IPS-18a (cell line): ENCODE measurements at regions not wholly inside any gene's neighbourhood (a gene's known extent, or its start where the extent isn't known, plus 50 kb on each side); places are given as distances from the start of the nearest gene placed in this dataset.

Experiments
- H3K27ac ChIP-seq: one replicate; pipeline ENCODE4 v1.5.1; 2013; ENCODE audit warnings: low read length
- H3K27me3 ChIP-seq: one replicate; pipeline ENCODE4 v1.6.1; 2013; ENCODE audit warnings: mild to moderate bottlenecking, low read length; ENCODE audit not compliant: control insufficient read depth, insufficient read depth
- H3K36me3 ChIP-seq: one replicate; pipeline ENCODE4 v1.6.1; 2013; ENCODE audit warnings: low read depth, low read length; ENCODE audit not compliant: control insufficient read depth
- H3K4me1 ChIP-seq: one replicate; pipeline ENCODE4 v1.6.1; 2013; ENCODE audit warnings: low read depth, low read length; ENCODE audit not compliant: control insufficient read depth
- H3K4me3 ChIP-seq: one replicate; pipeline ENCODE4 v1.5.1; 2013; ENCODE audit warnings: low read length
- H3K9ac ChIP-seq: one replicate; pipeline ENCODE4 v1.6.1; 2013; ENCODE audit warnings: mild to moderate bottlenecking, low read length, moderate library complexity
- H3K9me3 ChIP-seq: one replicate; pipeline ENCODE4 v1.6.1; 2013; ENCODE audit warnings: low read depth, low read length; ENCODE audit not compliant: control insufficient read depth

GRCh38 chr15:96218623-96219455 is 111.7 kb upstream of the NR2F2 start:
- Histone ChIP-seq H3K4me3 (no peak overlapping the region), H3K27ac (no peak overlapping the region), H3K27me3 (no peaks in the 10 kb centered on the region), H3K9me3 (no peaks in the 10 kb centered on the region), H3K4me1 (no peaks in the 10 kb centered on the region), H3K9ac (no peak overlapping the region), H3K36me3 (no peaks in the 10 kb centered on the region)

- Histone ChIP-seq H3K9ac (no peak overlapping the region), H3K36me3 (no peaks in the 10 kb centered on the region), H3K27me3 (no peaks in the 10 kb centered on the region), H3K4me3 (no peak overlapping the region), H3K27ac (no peak overlapping the region), H3K4me1 (no peaks in the 10 kb centered on the region), H3K9me3 (no peaks in the 10 kb centered on the region)
These were observed 110.8 kb upstream of the NR2F2 start for GRCh38 chr15:96219681-96220080.

- Histone ChIP-seq H3K9me3 (no peaks in the 10 kb centered on the region), H3K9ac (no peak overlapping the region), H3K4me3 (no peak overlapping the region), H3K36me3 (no peaks in the 10 kb centered on the region), H3K27ac (no peak overlapping the region), H3K27me3 (no peaks in the 10 kb centered on the region), H3K4me1 (no peaks in the 10 kb centered on the region)
These were observed 109.8 kb upstream of the NR2F2 start for GRCh38 chr15:96220657-96221056.

GRCh38 chr15:96222981-96223380 is 107.5 kb upstream of the NR2F2 start:
- Histone ChIP-seq H3K27me3 (no peaks in the 10 kb centered on the region), H3K9ac (no peak overlapping the region), H3K9me3 (no peaks in the 10 kb centered on the region), H3K4me1 (no peaks in the 10 kb centered on the region), H3K4me3 (no peak overlapping the region), H3K27ac (no peak overlapping the region), H3K36me3 (no peaks in the 10 kb centered on the region)

- Histone ChIP-seq H3K4me3 (no peak overlapping the region), H3K9ac (no peak overlapping the region), H3K4me1 (no peaks in the 10 kb centered on the region), H3K36me3 (no peaks in the 10 kb centered on the region), H3K27me3 (no peaks in the 10 kb centered on the region), H3K27ac (no peak overlapping the region), H3K9me3 (no peaks in the 10 kb centered on the region)
These were observed 106.6 kb upstream of the NR2F2 start for GRCh38 chr15:96223939-96224338.

- no peaks in the 10 kb centered on the region for H3K9me3 ChIP-seq
- no peak overlapping the region for H3K9ac ChIP-seq
- H3K4me1 ChIP-seq, result peaks cover 11% of the 10 kb centered on the region
- no peak overlapping the region for H3K27ac ChIP-seq
- no peaks in the 10 kb centered on the region for H3K36me3 ChIP-seq
- no peak overlapping the region for H3K4me3 ChIP-seq
- H3K27me3 ChIP-seq, result no peaks in the 10 kb centered on the region
These were observed 104.7 kb upstream of the NR2F2 start for GRCh38 chr15:96225642-96226259.

- Histone ChIP-seq H3K27ac (no peak overlapping the region), H3K9ac (no peak overlapping the region), H3K4me1 (peaks cover 13% of the 10 kb centered on the region)
These were observed 99.8 kb upstream of the NR2F2 start for GRCh38 chr15:96230526-96231181.

GRCh38 chr15:96232335-96232734 is 98.2 kb upstream of the NR2F2 start:
- no peak overlapping the region for H3K27ac ChIP-seq
- H3K9me3 ChIP-seq, result no peaks in the 10 kb centered on the region
- H3K9ac ChIP-seq, result no peak overlapping the region
- peaks cover 13% of the 10 kb centered on the region for H3K4me1 ChIP-seq
- H3K36me3 ChIP-seq, result no peaks in the 10 kb centered on the region
- no peaks in the 10 kb centered on the region for H3K27me3 ChIP-seq
- H3K4me3 ChIP-seq, result no peak overlapping the region

More at GRCh38 chr15:96230526-96231181, 99.8 kb upstream of the NR2F2 start:
- Histone ChIP-seq H3K27me3 (no peaks in the 10 kb centered on the region), H3K9me3 (no peaks in the 10 kb centered on the region), H3K4me3 (no peak overlapping the region), H3K36me3 (no peaks in the 10 kb centered on the region)

- H3K27me3 ChIP-seq, result no peaks in the 10 kb centered on the region
These were observed 96.2 kb upstream of the NR2F2 start for GRCh38 chr15:96234109-96234892.

GRCh38 chr15:96237002-96237401 is 93.5 kb upstream of the NR2F2 start:
- no peak overlapping the region for H3K27ac ChIP-seq
- H3K4me3 ChIP-seq, result no peak overlapping the region
- H3K36me3 ChIP-seq, result no peaks in the 10 kb centered on the region
- H3K9me3 ChIP-seq, result no peaks in the 10 kb centered on the region
- no peak overlapping the region for H3K9ac ChIP-seq
- H3K27me3 ChIP-seq, result no peaks in the 10 kb centered on the region
- no peaks in the 10 kb centered on the region for H3K4me1 ChIP-seq

More at GRCh38 chr15:96234109-96234892, 96.2 kb upstream of the NR2F2 start:
- Histone ChIP-seq H3K9me3 (no peaks in the 10 kb centered on the region), H3K4me3 (no peak overlapping the region), H3K36me3 (no peaks in the 10 kb centered on the region), H3K9ac (no peak overlapping the region), H3K27ac (no peak overlapping the region), H3K4me1 (peaks cover 13% of the 10 kb centered on the region)

GRCh38 chr15:96242761-96243160 is 87.7 kb upstream of the NR2F2 start:
- Histone ChIP-seq H3K4me1 (peaks cover 2% of the 10 kb centered on the region), H3K27ac (no peak overlapping the region), H3K36me3 (no peaks in the 10 kb centered on the region), H3K4me3 (no peak overlapping the region), H3K9ac (no peak overlapping the region), H3K27me3 (no peaks in the 10 kb centered on the region), H3K9me3 (no peaks in the 10 kb centered on the region)
